ENCODE measurements at regions not wholly inside any gene's neighbourhood (a gene's known extent, or its start where the extent isn't known, plus 50 kb on each side); places are given as distances from the start of the nearest gene placed in this dataset.

DNA sequence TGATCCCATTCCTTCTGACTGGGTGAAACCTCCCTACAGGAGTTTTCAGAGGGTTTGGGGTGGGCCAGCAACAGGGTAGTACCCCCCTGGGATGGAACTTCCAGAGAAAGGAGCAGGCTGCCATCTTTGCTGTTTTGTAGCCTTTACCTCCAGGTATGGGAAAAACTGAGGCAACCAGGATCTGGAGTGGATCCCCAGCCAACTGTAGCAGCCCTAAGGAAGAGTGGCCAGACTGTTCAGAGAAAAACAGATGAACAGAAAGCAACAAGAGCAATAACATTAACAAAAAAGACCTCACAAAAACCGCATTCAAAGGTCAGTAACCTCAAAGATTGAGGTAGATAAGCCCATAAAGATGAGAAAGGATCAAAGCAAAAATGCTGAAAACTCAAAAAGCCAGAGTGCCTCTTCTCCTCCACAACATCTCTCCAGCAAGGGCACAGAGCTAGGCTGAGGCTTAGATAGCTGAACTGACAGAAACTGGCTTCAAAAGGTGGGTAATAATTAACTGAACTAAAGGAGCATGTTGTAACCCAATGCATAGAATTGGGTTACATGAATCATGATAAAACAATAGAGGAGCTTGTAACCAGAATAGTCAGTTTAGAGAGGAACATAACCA lies 1288.6 kb upstream of the CNTN5 start:
- Histone ChIP-seq H3K27me3 (ENCODE audit: control insufficient read depth, insufficient read depth) (no peaks in the 10 kb centered on the region), H3K9me3 (ENCODE audit: control insufficient read depth, low read length) (no peaks in the 10 kb centered on the region), H3K27ac (ENCODE audit: low read length) (no peak overlapping the region), H3K4me3 (ENCODE audit: low read length) (no peak overlapping the region), H3K4me1 (ENCODE audit: control insufficient read depth, insufficient read depth, low read length) (no peaks in the 10 kb centered on the region)
- DNase-seq (no peak), ATAC-seq (no peak)
- intact Hi-C loops (cut with DNase I), result no loop called here
- WGBS, result 89% methylated on average over 1 of the region's 1 CpG

DNA sequence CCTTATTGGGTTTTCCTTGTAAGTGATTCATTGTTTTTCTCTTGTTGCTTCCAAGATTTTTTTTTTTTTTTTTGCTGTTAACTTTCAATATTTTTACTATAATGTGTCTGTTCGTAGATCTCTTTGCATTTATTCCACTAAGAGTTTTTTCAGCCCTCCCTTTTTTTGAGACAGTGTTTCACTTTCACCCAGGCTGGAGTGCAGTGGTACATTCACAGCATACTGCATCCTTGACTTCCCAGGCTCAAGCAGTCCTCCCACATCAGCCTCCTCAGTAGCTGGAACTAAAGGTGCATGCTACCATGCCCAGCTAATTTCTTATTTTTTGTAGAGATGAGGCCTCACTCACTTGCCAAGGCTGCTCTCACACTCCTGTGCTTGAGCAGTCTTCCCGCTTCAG lies 1282.0 kb upstream of the CNTN5 start:
- intact Hi-C loops (cut with DNase I), result no loop called here
- Histone ChIP-seq H3K27me3 (ENCODE audit: control insufficient read depth, insufficient read depth) (no peaks in the 10 kb centered on the region), H3K4me3 (ENCODE audit: low read length) (no peak overlapping the region), H3K27ac (ENCODE audit: low read length) (peak overlapping the region; percentile 45), H3K4me1 (ENCODE audit: control insufficient read depth, insufficient read depth, low read length) (peaks cover 4% of the 10 kb centered on the region), H3K9me3 (ENCODE audit: control insufficient read depth, low read length) (no peaks in the 10 kb centered on the region)
- no peak for ATAC-seq
- 84% methylated on average over 2 of the region's 2 CpGs for WGBS
- DNase-seq, result no peak

DNA sequence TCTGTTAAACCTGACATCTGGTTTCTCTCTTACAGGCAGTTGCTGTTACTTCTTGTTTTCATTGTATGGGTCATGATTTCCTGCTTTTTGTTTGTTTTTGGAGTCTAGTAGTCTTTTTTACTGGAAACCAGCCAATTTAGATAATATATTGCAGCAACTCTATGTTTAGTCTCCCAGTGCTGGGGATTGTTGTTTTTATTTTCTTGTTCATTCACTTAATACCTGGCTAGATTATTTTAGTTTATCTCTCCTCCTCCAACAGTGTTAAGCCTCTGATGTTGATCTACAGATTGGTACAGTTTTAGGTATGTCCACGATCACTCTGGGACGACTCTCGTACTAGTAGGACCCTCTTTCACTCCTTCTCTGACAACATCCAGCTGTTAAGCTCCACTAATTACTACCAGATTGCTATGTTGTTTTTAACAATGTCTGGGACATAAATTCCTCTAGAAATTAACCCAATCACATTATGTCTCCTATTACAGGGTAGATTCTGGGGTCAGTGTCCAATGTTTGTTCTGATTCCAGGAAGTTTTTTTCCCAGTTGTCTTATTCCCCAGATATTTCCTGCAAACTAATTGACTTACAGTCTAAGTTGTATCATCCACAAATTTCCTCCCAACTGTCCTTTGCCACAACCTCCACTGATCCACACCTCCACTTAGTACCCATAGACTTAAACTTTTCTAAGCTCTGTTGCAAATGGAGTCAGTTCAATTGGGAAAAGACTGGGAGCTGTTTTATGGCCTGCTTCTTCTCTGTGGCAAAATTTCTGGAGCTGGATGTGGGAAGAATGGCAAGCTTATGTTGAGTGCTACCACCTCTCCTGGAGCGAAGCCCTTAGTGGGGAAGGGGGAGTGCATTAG lies 1280.6 kb upstream of the CNTN5 start:
- DNase-seq, result no peak
- Histone ChIP-seq H3K4me1 (ENCODE audit: control insufficient read depth, insufficient read depth, low read length) (peaks cover 4% of the 10 kb centered on the region), H3K27me3 (ENCODE audit: control insufficient read depth, insufficient read depth) (no peaks in the 10 kb centered on the region), H3K9me3 (ENCODE audit: control insufficient read depth, low read length) (no peaks in the 10 kb centered on the region), H3K27ac (ENCODE audit: low read length) (peak overlapping the region; percentile 70), H3K4me3 (ENCODE audit: low read length) (no peak overlapping the region)
- WGBS, result 49% methylated on average over 4 of the region's 4 CpGs
- intact Hi-C loops (cut with DNase I), result no loop called here
- ATAC-seq, result peak; percentile 75 to 91

GRCh38 chr11:97740801-97741151 lies 1280.0 kb upstream of the CNTN5 start:
- ATAC-seq, result peak in 1 of 2 donors; percentile 33
- Histone ChIP-seq H3K27me3 (ENCODE audit: control insufficient read depth, insufficient read depth) (no peaks in the 10 kb centered on the region), H3K4me3 (ENCODE audit: low read length) (no peak overlapping the region), H3K27ac (ENCODE audit: low read length) (peak overlapping the region; percentile 70), H3K9me3 (ENCODE audit: control insufficient read depth, low read length) (no peaks in the 10 kb centered on the region), H3K4me1 (ENCODE audit: control insufficient read depth, insufficient read depth, low read length) (peaks cover 4% of the 10 kb centered on the region)
- intact Hi-C loops (cut with DNase I), result no loop called here
- 62% methylated on average over 1 of the region's 1 CpG for WGBS
- DNase-seq, result no peak

GRCh38 chr11:97742717-97743116 lies 1278.0 kb upstream of the CNTN5 start:
- H3K27me3 ChIP-seq (ENCODE audit: control insufficient read depth, insufficient read depth), result no peaks in the 10 kb centered on the region
- H3K9me3 ChIP-seq (ENCODE audit: control insufficient read depth, low read length), result no peaks in the 10 kb centered on the region
- intact Hi-C loops (cut with DNase I), result no loop called here
- ATAC-seq (no peak), DNase-seq (no peak)
- H3K4me3 ChIP-seq (ENCODE audit: low read length), result no peak overlapping the region
- WGBS, result 64% methylated on average over 3 of the region's 3 CpGs
- peaks cover 4% of the 10 kb centered on the region for H3K4me1 ChIP-seq (ENCODE audit: control insufficient read depth, insufficient read depth, low read length)
- H3K27ac ChIP-seq (ENCODE audit: low read length), result no peak overlapping the region

- H3K27me3 ChIP-seq (ENCODE audit: control insufficient read depth, insufficient read depth), result no peaks in the 10 kb centered on the region
- no peak overlapping the region for H3K4me3 ChIP-seq (ENCODE audit: low read length)
- DNase-seq (no peak), ATAC-seq (no peak)
- peaks cover 4% of the 10 kb centered on the region for H3K4me1 ChIP-seq (ENCODE audit: control insufficient read depth, insufficient read depth, low read length)
- WGBS, result 85% methylated on average over 3 of the region's 3 CpGs
- no peaks in the 10 kb centered on the region for H3K9me3 ChIP-seq (ENCODE audit: control insufficient read depth, low read length)
- intact Hi-C loops (cut with DNase I), result no loop called here
- H3K27ac ChIP-seq (ENCODE audit: low read length), result no peak overlapping the region
These were observed 1277.5 kb upstream of the CNTN5 start for GRCh38 chr11:97743205-97743742.

DNA sequence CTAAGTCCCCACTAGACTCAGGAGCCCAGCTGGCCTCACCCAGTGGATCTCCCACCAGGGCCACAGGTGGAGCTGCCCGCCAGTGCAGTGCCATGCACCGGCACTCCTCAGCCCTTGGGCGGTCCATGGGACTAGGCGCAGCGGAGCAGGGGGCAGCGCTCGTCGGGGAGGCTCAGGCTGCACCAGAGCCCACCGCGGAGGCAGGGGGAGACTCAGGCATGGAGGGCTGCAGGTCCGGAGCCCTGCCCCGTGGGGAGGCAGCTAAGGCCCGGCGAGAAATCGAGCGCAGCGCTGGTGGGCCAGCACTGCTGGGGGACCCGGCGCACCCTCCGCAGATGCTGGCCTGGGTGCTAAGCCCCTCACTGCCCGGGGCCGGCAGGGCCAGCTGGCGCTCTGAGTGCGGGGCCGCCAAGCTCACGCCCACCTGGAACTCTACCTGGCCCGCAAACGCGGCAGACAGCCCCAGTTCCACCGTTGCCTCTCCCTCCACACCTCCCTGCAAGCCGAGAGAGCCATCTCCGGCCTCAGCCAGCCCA lies 1275.2 kb upstream of the CNTN5 start:
- Histone ChIP-seq H3K27me3 (ENCODE audit: control insufficient read depth, insufficient read depth) (no peaks in the 10 kb centered on the region), H3K4me3 (ENCODE audit: low read length) (no peak overlapping the region), H3K4me1 (ENCODE audit: control insufficient read depth, insufficient read depth, low read length) (peaks cover 2% of the 10 kb centered on the region), H3K27ac (ENCODE audit: low read length) (no peak overlapping the region), H3K9me3 (ENCODE audit: control insufficient read depth, low read length) (no peaks in the 10 kb centered on the region)
- no peak for ATAC-seq
- WGBS, result 84% methylated on average over 32 of the region's 32 CpGs
- DNase-seq, result no peak
- intact Hi-C loops (cut with DNase I), result no loop called here

DNA sequence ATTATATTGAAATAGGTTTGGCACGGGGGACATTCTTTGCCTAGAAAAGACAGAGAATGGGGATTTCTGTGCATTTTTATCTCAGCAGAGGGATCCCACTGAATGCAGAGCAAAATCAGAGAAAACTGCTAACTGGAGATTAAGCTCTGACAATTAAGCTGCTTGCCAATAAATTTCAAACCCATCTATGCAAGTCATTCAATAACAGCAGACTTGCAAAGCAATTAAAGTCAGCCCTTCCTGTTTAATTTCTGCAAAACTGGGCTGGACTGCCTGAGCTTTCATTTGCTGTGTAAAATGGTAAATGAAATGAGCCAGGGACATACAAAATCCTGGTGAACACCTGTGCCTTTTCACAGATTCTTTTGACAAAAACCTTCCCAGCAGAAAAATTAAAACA lies 1273.9 kb upstream of the CNTN5 start:
- ATAC-seq (no peak), DNase-seq (no peak)
- H3K27ac ChIP-seq (ENCODE audit: low read length), result no peak overlapping the region
- 0% methylated on average over 1 of the region's 1 CpG for WGBS
- no peak overlapping the region for H3K4me3 ChIP-seq (ENCODE audit: low read length)
- intact Hi-C loops (cut with DNase I), result no loop called here
- no peaks in the 10 kb centered on the region for H3K9me3 ChIP-seq (ENCODE audit: control insufficient read depth, low read length)
- H3K27me3 ChIP-seq (ENCODE audit: control insufficient read depth, insufficient read depth), result no peaks in the 10 kb centered on the region
- no peaks in the 10 kb centered on the region for H3K4me1 ChIP-seq (ENCODE audit: control insufficient read depth, insufficient read depth, low read length)

GRCh38 chr11:97751405-97751804 lies 1269.3 kb upstream of the CNTN5 start:
- H3K4me3 ChIP-seq (ENCODE audit: low read length), result no peak overlapping the region
- H3K27ac ChIP-seq (ENCODE audit: low read length), result no peak overlapping the region
- no peaks in the 10 kb centered on the region for H3K4me1 ChIP-seq (ENCODE audit: control insufficient read depth, insufficient read depth, low read length)
- DNase-seq (peak in 1 of 3 donors; percentile 56), ATAC-seq (peak; percentile 64 to 79)
- intact Hi-C loops (cut with DNase I), result no loop called here
- H3K27me3 ChIP-seq (ENCODE audit: control insufficient read depth, insufficient read depth), result no peaks in the 10 kb centered on the region
- WGBS, result 71% methylated on average over 5 of the region's 5 CpGs
- no peaks in the 10 kb centered on the region for H3K9me3 ChIP-seq (ENCODE audit: control insufficient read depth, low read length)

DNA sequence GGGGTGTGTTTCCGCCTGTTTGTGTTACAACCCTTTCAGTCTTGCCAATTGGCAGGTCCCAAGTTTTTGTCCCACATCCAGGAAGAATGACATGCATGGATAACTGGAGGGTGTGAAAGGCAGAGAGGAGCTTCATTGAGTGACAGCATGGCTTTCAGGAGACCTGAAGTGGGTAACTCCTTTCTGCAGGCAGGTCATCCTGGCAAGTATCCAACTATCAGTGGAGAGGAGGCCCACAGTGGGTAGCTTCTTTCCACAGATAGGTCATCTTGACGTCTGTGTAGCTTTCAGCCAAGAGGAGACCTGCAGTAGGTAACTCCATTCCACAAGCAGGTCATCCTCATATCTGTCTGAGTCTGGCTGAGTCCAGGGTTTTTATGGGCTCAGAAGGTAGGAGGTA lies 1268.8 kb upstream of the CNTN5 start:
- peak in 1 of 2 donors; percentile 24 for ATAC-seq

GRCh38 chr11:97754976-97755375 lies 1265.8 kb upstream of the CNTN5 start:
- Histone ChIP-seq H3K4me1 (ENCODE audit: control insufficient read depth, insufficient read depth, low read length) (no peaks in the 10 kb centered on the region), H3K27me3 (ENCODE audit: control insufficient read depth, insufficient read depth) (no peaks in the 10 kb centered on the region), H3K27ac (ENCODE audit: low read length) (no peak overlapping the region), H3K4me3 (ENCODE audit: low read length) (no peak overlapping the region), H3K9me3 (ENCODE audit: control insufficient read depth, low read length) (no peaks in the 10 kb centered on the region)
- WGBS, result 67% methylated on average over 3 of the region's 3 CpGs
- ATAC-seq (no peak), DNase-seq (no peak)
- intact Hi-C loops (cut with DNase I), result no loop called here

More for the DNA sequence above, 1268.8 kb upstream of the CNTN5 start:
- Histone ChIP-seq H3K27ac (ENCODE audit: low read length) (no peak overlapping the region), H3K4me1 (ENCODE audit: control insufficient read depth, insufficient read depth, low read length) (no peaks in the 10 kb centered on the region), H3K9me3 (ENCODE audit: control insufficient read depth, low read length) (no peaks in the 10 kb centered on the region), H3K27me3 (ENCODE audit: control insufficient read depth, insufficient read depth) (no peaks in the 10 kb centered on the region), H3K4me3 (ENCODE audit: low read length) (no peak overlapping the region)
- no peak for DNase-seq
- WGBS, result 92% methylated on average over 2 of the region's 2 CpGs
- intact Hi-C loops (cut with DNase I), result no loop called here

All from right cardiac atrium (tissue), 5 donors.